ENCODE measurements at regions not wholly inside any gene's neighbourhood (a gene's known extent, or its start where the extent isn't known, plus 50 kb on each side); places are given as distances from the start of the nearest gene placed in this dataset.

GRCh38 chr11:112507281-112507680, 246.6 kb upstream of the PLET1 start:
- no peak for DNase-seq (ENCODE audit: low read depth in 4 of 4, low spot score in 3 of 4)

GRCh38 chr11:112508750-112509149, 248.1 kb upstream of the PLET1 start:
- DNase-seq (ENCODE audit: low read depth in 4 of 4, low spot score in 3 of 4), result no peak

- no peak for DNase-seq (ENCODE audit: low read depth in 4 of 4, low spot score in 3 of 4)
These were observed 248.6 kb upstream of the PLET1 start for GRCh38 chr11:112509300-112509699.

- no peak for DNase-seq (ENCODE audit: low read depth in 4 of 4, low spot score in 3 of 4)
These were observed 250.6 kb upstream of the PLET1 start for GRCh38 chr11:112511271-112511670.

- no peak for DNase-seq (ENCODE audit: low read depth in 4 of 4, low spot score in 3 of 4)
These were observed 251.3 kb upstream of the PLET1 start for GRCh38 chr11:112511911-112512310.

GRCh38 chr11:112513417-112513816, 252.8 kb upstream of the PLET1 start:
- no peak for DNase-seq (ENCODE audit: low read depth in 4 of 4, low spot score in 3 of 4)

GRCh38 chr11:112514011-112514740, 253.5 kb upstream of the PLET1 start:
- DNase-seq (ENCODE audit: low read depth in 4 of 4, low spot score in 3 of 4), result no peak

- no peak for DNase-seq (ENCODE audit: low read depth in 4 of 4, low spot score in 3 of 4)
These were observed 255.6 kb upstream of the PLET1 start for GRCh38 chr11:112516261-112516660.

GRCh38 chr11:112516755-112517154, 256.1 kb upstream of the PLET1 start:
- DNase-seq (ENCODE audit: low read depth in 4 of 4, low spot score in 3 of 4), result no peak

- no peak for DNase-seq (ENCODE audit: low read depth in 4 of 4, low spot score in 3 of 4)
These were observed 257.7 kb upstream of the PLET1 start for GRCh38 chr11:112518371-112518770.

GRCh38 chr11:112519751-112520150, 259.1 kb upstream of the PLET1 start:
- no peak for DNase-seq (ENCODE audit: low read depth in 4 of 4, low spot score in 3 of 4)

GRCh38 chr11:112520354-112520753, 259.7 kb upstream of the PLET1 start:
- no peak for DNase-seq (ENCODE audit: low read depth in 4 of 4, low spot score in 3 of 4)

GRCh38 chr11:112522536-112522935, 261.9 kb upstream of the PLET1 start:
- DNase-seq (ENCODE audit: low read depth in 4 of 4, low spot score in 3 of 4), result no peak

- no peak for DNase-seq (ENCODE audit: low read depth in 4 of 4, low spot score in 3 of 4)
These were observed 262.4 kb upstream of the PLET1 start for GRCh38 chr11:112523031-112523430.

GRCh38 chr11:112523477-112523876, 262.8 kb upstream of the PLET1 start:
- DNase-seq (ENCODE audit: low read depth in 4 of 4, low spot score in 3 of 4), result no peak

- DNase-seq (ENCODE audit: low read depth in 4 of 4, low spot score in 3 of 4), result no peak
These were observed 263.3 kb upstream of the PLET1 start for GRCh38 chr11:112523951-112524350.

GRCh38 chr11:112524798-112525197, 264.1 kb upstream of the PLET1 start:
- DNase-seq (ENCODE audit: low read depth in 4 of 4, low spot score in 3 of 4), result no peak

- DNase-seq (ENCODE audit: low read depth in 4 of 4, low spot score in 3 of 4), result no peak
These were observed 264.6 kb upstream of the PLET1 start for GRCh38 chr11:112525270-112525669.

GRCh38 chr11:112525844-112526590, 265.4 kb upstream of the PLET1 start:
- no peak for DNase-seq (ENCODE audit: low read depth in 4 of 4, low spot score in 3 of 4)

GRCh38 chr11:112526699-112527416, 266.2 kb upstream of the PLET1 start:
- no peak for DNase-seq (ENCODE audit: low read depth in 4 of 4, low spot score in 3 of 4)

GRCh38 chr11:112529071-112529470, 268.4 kb upstream of the PLET1 start:
- no peak for DNase-seq (ENCODE audit: low read depth in 4 of 4, low spot score in 3 of 4)

GRCh38 chr11:112532506-112532905, 271.8 kb upstream of the PLET1 start:
- no peak for DNase-seq (ENCODE audit: low read depth in 4 of 4, low spot score in 3 of 4)
